ENCODE measurements at regions not wholly inside any gene's neighbourhood (a gene's known extent, or its start where the extent isn't known, plus 50 kb on each side); places are given as distances from the start of the nearest gene placed in this dataset.

- DNase-seq (ENCODE audit: low read depth): no peak
- TF ChIP-seq, protein P1, sequence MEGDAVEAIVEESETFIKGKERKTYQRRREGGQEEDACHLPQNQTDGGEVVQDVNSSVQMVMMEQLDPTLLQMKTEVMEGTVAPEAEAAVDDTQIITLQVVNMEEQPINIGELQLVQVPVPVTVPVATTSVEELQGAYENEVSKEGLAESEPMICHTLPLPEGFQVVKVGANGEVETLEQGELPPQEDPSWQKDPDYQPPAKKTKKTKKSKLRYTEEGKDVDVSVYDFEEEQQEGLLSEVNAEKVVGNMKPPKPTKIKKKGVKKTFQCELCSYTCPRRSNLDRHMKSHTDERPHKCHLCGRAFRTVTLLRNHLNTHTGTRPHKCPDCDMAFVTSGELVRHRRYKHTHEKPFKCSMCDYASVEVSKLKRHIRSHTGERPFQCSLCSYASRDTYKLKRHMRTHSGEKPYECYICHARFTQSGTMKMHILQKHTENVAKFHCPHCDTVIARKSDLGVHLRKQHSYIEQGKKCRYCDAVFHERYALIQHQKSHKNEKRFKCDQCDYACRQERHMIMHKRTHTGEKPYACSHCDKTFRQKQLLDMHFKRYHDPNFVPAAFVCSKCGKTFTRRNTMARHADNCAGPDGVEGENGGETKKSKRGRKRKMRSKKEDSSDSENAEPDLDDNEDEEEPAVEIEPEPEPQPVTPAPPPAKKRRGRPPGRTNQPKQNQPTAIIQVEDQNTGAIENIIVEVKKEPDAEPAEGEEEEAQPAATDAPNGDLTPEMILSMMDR (IDR thresholded peaks at IDR 0.05; ENCODE audit: insufficient read depth, low read length, severe bottlenecking): no peak
- no peak for FAIRE-seq
- Histone ChIP-seq H3K4me3 (ENCODE audit: low read depth, low read length) (no peak overlapping the region), H3K36me3 (ENCODE audit: control insufficient read depth, insufficient read depth, low read length) (no peaks in the 10 kb centered on the region), H3K27me3 (ENCODE audit: control insufficient read depth, insufficient read depth, low read length) (no peaks in the 10 kb centered on the region)
Observed at GRCh38 chrX:23269923-23270322, 64.7 kb upstream of the PTCHD1 start.

DNA sequence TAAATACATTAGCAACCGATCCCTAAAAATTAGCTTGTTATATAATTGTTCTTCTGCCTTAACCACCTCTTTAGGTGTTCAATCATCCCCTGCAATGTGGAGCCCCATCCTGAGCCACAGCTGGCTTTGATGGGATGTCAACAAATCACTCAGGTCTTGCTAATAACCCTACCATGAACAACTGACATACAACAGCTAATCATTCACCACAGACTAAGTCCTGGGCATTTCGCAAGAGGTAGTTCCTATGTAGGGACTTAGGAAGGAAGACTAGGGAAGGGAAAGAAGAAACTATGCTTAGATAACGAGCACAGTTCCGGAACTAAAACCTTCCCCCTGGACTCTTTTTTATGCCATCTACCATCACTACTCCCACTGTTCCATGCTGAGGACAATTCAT lies 63.6 kb upstream of the PTCHD1 start:
- Histone ChIP-seq H3K36me3 (ENCODE audit: control insufficient read depth, insufficient read depth, low read length) (no peaks in the 10 kb centered on the region), H3K4me3 (ENCODE audit: low read depth, low read length) (no peak overlapping the region), H3K27me3 (ENCODE audit: control insufficient read depth, insufficient read depth, low read length) (no peaks in the 10 kb centered on the region)
- TF ChIP-seq, protein P1 (IDR thresholded peaks at IDR 0.05; ENCODE audit: insufficient read depth, low read length, severe bottlenecking): no peak
- peak; percentile 10 for DNase-seq (ENCODE audit: low read depth)
- FAIRE-seq: no peak

DNA sequence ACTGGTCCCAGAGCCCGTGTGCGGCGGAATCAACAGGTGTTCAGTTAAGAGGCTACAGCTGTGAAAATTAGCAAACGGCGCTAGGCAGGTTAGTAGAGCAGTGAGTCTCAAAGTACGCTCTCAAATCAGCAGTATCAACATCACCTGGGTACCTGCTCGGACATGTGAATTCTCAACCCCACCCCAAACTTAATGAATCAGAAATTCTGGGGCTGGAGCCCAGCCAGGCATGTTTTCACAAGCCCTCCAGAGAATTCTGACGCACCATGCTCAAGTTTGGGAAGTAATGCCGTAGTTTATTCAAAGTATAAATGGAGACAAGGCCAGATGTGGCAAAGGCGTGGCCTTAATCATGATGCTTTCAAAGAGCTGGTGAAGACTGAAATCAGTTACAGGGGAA lies 58.2 kb upstream of the PTCHD1 start:
- Histone ChIP-seq H3K27me3 (ENCODE audit: control insufficient read depth, insufficient read depth, low read length) (no peaks in the 10 kb centered on the region), H3K36me3 (ENCODE audit: control insufficient read depth, insufficient read depth, low read length) (no peaks in the 10 kb centered on the region), H3K4me3 (ENCODE audit: low read depth, low read length) (no peak overlapping the region)
- TF ChIP-seq, protein P1 (IDR thresholded peaks at IDR 0.05; ENCODE audit: insufficient read depth, low read length, severe bottlenecking): no peak
- DNase-seq (ENCODE audit: low read depth) (peak; percentile 96), FAIRE-seq (no peak)
